NT2/D1 (cell line): ENCODE measurements at regions not wholly inside any gene's neighbourhood (a gene's known extent, or its start where the extent isn't known, plus 50 kb on each side); places are given as distances from the start of the nearest gene placed in this dataset.

Experiments
- DNase-seq: peaks from one replicate; pipeline ENCODE4 v3.0.0-alpha.2; 2011; ENCODE audit warnings: low read depth, low spot score
- H3K27me3 ChIP-seq: 2 replicates; pipeline ENCODE4 v1.6.0; 2011; ENCODE audit warnings: mild to moderate bottlenecking; ENCODE audit not compliant: insufficient read length, insufficient read depth
- H3K36me3 ChIP-seq: 2 replicates; pipeline ENCODE4 v1.6.1; 2011; ENCODE audit warnings: mild to moderate bottlenecking, low read length, mixed read lengths; ENCODE audit not compliant: insufficient read depth, insufficient read length
- H3K4me1 ChIP-seq: 2 replicates; pipeline ENCODE4 v1.5.1; 2011; ENCODE audit not compliant: insufficient read depth, insufficient read length
- H3K4me3 ChIP-seq: 2 replicates; pipeline ENCODE4 v1.5.1; 2011; ENCODE audit warnings: low read depth; ENCODE audit not compliant: insufficient read length
- H3K9ac ChIP-seq: 2 replicates; pipeline ENCODE4 v1.6.0; 2011; ENCODE audit warnings: low read depth; ENCODE audit not compliant: insufficient read length
- H3K9me3 ChIP-seq: 2 replicates; pipeline ENCODE4 v1.5.1; 2011; ENCODE audit warnings: mild to moderate bottlenecking, low read length; ENCODE audit not compliant: insufficient read depth
- SUZ12 ChIP-seq: IDR thresholded peaks from 2 replicates; pipeline ENCODE4 v1.6.1; 2011; ENCODE audit not compliant: insufficient read length, insufficient read depth; ENCODE audit errors: extremely low read depth
- YY1 ChIP-seq: IDR thresholded peaks from 2 replicates; pipeline ENCODE4 v1.6.1; 2011; ENCODE audit not compliant: insufficient read length, insufficient read depth
- ZNF274 ChIP-seq: IDR thresholded peaks from 2 replicates; pipeline ENCODE4 v1.6.1; 2011; ENCODE audit warnings: mild to moderate bottlenecking, low read depth, low read length

DNA sequence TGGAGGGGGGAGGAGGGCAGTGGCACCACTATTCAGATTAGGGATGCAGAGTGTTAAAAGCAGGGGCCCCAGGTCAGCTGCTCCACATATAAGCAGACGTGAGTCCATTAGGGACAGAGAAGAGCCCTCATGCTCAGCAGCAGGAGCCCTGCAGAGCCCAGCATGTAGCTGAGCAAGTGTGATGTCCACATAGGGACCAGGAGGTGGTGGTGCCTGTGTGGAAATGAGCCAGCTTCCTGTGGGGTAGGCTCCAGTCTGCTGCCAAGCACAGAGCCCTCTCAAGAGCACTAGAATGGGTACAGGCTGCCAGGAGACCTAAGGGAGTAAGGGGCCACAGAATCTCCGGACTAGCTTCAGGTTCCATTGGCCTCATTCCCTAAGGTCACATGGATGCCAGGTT lies 57.9 kb upstream of the MLN start:
- TF ChIP-seq ZNF274 (no peak), YY1 (no peak), SUZ12 (no peak)
- H3K4me1 ChIP-seq = peaks cover 4% of the 10 kb centered on the region
- H3K4me3 ChIP-seq = no peak overlapping the region

DNA sequence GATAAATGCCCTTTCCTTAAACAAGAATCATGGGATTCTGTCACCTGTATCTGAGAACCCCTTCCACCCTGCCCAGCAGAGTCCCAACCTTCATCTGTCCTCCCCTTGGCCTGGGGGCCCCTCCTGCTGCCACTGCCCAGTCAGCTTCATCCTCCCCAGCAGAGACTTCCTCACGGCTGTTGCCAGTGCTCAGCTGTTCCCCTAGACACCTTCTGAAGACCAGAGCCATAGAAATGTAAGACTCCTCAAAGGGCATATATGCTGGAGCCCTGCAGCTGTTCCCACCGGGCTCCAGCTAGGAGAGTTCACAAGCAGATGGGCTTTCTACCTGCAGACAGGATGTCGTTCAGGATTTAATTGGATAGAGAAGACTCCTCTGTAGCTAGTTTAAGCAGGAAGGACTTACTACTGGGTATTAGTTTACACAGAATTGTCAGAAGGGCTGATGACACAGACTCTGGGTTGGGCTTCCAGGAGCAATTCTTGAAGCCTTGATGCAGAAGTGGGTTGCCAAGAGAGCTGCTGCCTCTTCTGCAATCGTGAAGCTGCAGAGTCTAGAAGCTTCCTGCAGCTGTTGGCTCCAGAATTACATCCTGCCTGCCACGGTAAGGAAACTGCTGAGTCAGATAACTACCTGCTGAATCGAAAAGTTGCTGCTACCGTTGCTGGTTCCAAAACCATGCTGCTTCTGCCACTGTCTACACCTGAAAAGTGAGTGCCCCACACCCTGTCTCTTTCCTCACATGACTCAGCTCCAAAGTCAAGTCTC lies 57.1 kb upstream of the MLN start:
- H3K4me1 ChIP-seq = peaks cover 5% of the 10 kb centered on the region
- no peaks in the 10 kb centered on the region for H3K27me3 ChIP-seq
- H3K9me3 ChIP-seq = no peaks in the 10 kb centered on the region; the same call in 1 of the 2 replicates
- H3K9ac ChIP-seq = no peak overlapping the region
- H3K4me3 ChIP-seq = no peak overlapping the region
- DNase-seq = no peak
- TF ChIP-seq SUZ12 = no peak
- no peak for TF ChIP-seq ZNF274
- no peak for TF ChIP-seq YY1
- no peaks in the 10 kb centered on the region for H3K36me3 ChIP-seq

More for the DNA sequence above, 57.9 kb upstream of the MLN start:
- no peak for DNase-seq
- no peak overlapping the region for H3K9ac ChIP-seq
- H3K9me3 ChIP-seq = peaks cover 3% of the 10 kb centered on the region; the same call in 1 of the 2 replicates
- H3K36me3 ChIP-seq = no peaks in the 10 kb centered on the region
- H3K27me3 ChIP-seq = no peaks in the 10 kb centered on the region

DNA sequence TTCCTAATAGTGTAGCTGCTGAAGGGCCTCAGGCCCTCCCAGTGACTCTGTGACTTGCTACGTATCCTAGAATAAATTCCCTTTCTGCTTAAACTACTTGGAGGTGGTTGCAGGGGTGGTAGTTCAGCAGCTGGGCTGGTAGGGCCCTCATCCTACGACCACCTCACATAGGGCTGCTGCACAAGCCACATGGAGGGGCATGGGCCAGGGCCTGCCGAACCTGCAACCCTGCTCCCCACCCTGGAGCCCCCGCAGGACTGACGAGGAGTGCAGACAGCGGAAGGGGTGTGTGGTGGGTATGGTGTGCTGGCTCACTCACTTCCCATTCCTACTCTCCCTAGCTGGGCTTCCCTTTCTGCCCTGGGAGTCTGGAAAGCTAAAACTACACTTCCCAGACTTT lies 56.2 kb upstream of the MLN start:
- H3K4me1 ChIP-seq = peaks cover 5% of the 10 kb centered on the region

DNA sequence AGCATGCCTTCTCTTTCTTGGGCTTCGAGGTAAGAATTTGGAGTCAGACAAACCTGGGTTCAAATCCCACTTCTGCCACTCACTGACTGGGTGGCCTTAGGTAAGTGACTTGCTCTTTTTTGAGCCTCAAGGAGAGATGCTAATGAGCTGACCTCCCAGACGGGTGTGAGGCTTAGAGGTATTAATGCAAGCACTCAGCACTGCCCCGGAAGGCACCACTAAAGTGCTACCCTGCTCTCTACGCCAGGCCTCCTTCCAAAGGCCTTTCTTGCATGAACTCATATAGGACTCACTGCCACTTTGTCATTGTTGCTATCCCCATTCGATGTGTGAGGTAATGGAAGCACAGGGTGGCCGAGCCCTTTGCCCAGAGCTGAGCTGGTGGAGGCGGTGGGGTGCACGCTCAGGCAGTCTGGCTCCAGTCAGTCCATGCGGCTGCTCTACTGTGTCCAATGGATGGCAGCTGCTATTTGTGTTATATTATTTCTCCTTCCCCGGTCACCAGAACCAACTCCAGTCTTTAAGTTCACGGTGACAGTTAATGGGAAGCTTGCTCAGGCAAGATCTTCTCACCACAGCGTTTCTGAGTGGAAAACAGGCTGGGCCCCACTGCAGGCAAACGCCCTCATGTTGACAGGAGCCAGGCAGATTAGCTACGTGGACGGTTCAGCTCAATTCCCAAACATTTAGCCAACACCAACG lies 55.2 kb upstream of the MLN start:
- Histone ChIP-seq H3K9me3 (no peaks in the 10 kb centered on the region), H3K27me3 (no peaks in the 10 kb centered on the region), H3K9ac (no peak overlapping the region), H3K4me3 (no peak overlapping the region), H3K4me1 (peaks cover 5% of the 10 kb centered on the region), H3K36me3 (no peaks in the 10 kb centered on the region)
- DNase-seq = no peak
- TF ChIP-seq YY1 = no peak
- TF ChIP-seq SUZ12 = no peak
- no peak for TF ChIP-seq ZNF274

More for the DNA sequence above, 56.2 kb upstream of the MLN start:
- Histone ChIP-seq H3K27me3 (no peaks in the 10 kb centered on the region), H3K9me3 (no peaks in the 10 kb centered on the region), H3K9ac (no peak overlapping the region), H3K4me3 (no peak overlapping the region), H3K36me3 (no peaks in the 10 kb centered on the region)
- no peak for DNase-seq
- no peak for TF ChIP-seq YY1
- TF ChIP-seq SUZ12 = no peak
- TF ChIP-seq ZNF274 = no peak

DNA sequence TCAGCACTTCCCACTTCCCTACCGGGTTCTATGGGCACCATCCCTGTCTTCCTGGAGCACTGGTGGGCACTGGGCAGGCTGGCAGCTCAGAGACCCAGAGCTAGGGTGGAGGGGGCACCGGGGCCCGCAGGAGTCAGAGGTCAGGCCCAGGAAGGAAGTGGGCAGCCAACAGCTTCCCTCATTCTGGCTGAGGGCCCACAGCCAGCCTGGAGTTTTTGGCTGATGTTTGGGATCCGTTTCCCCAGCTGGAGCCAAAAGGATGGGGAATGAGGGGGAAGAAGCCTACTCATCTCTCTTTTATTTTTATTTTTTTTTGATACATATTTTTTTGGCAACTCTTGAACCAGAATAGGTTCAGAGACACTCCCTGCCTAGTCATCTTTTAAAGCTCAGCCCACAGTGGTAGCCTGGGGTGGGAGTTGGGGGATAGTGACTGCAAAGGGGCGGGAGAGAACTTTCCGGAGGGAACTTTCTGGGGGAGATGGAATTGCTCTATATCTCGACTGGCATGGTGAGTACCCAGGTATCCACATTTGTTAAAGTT lies 54.2 kb upstream of the MLN start:
- Histone ChIP-seq H3K9me3 (no peaks in the 10 kb centered on the region), H3K4me3 (no peak overlapping the region), H3K4me1 (peaks cover 4% of the 10 kb centered on the region), H3K36me3 (no peaks in the 10 kb centered on the region), H3K27me3 (no peaks in the 10 kb centered on the region), H3K9ac (no peak overlapping the region)
- DNase-seq = no peak
- TF ChIP-seq SUZ12 (no peak), YY1 (no peak), ZNF274 (no peak)

DNA sequence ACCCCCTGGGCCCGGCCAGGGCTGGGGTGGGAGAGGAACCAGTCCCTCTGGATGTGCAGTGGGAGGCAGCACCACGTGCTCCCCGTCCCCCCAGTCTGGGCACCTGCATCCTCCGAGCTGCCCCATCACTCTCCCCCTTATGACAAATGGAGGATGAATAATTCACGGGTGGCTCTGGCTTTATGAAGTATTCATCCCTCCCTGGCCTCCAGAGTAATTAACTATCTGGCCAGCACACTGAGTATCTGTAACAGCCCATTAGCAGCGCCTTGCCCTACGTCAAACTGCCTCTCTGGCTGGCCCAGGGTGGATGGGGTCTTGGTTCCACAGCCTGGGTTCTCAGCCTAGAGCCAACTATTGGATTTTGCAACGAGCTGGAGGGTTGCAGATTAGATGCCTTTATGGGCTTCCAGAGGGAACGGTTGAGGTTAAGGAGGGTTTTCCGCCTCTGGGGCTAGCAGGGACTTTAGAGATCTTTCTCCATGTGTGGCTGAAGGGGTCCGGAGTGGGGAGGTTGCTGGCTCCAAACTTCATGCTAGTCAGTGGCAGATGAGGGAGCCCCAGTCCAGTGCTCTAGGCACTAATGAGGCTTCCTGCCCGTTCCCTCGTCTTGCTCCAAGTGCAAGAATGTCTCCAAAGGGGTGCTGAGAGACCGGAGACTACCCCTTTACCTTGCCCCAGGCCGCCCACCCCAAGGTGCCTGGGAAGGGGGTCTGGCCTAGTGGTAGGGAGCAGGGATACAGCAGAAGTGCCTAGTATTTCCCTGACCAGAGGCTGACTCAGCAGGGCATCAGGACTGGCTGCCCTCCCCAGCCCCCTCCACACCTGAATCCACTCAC lies 53.5 kb upstream of the MLN start:
- Histone ChIP-seq H3K9me3 (no peaks in the 10 kb centered on the region), H3K36me3 (no peaks in the 10 kb centered on the region), H3K4me1 (peaks cover 2% of the 10 kb centered on the region), H3K4me3 (no peak overlapping the region), H3K9ac (no peak overlapping the region), H3K27me3 (no peaks in the 10 kb centered on the region)
- TF ChIP-seq SUZ12 (no peak), ZNF274 (no peak)
- DNase-seq = no peak
